ENCODE measurements at regions not wholly inside any gene's neighbourhood (a gene's known extent, or its start where the extent isn't known, plus 50 kb on each side); places are given as distances from the start of the nearest gene placed in this dataset.

- H3K9me2 ChIP-seq (replicated peaks; ENCODE audit: insufficient read depth, low read length) = no peaks in the 10 kb centered on the region
- H4K20me1 ChIP-seq (ENCODE audit: insufficient read depth, low read length) = no peaks in the 10 kb centered on the region
- no peaks in the 10 kb centered on the region for H3F3A ChIP-seq (ENCODE audit: insufficient read depth, low read length)
- no peak overlapping the region for H3K27ac ChIP-seq (ENCODE audit: low read length)
- no peak overlapping the region for H3K4me2 ChIP-seq (ENCODE audit: low read depth, low read length)
- H3K4me3 ChIP-seq (ENCODE audit: low read length) = no peak overlapping the region
- no peaks in the 10 kb centered on the region for H3K4me1 ChIP-seq (ENCODE audit: low read length)
- no peaks in the 10 kb centered on the region for H3K9me3 ChIP-seq (replicated peaks; ENCODE audit: insufficient read depth, low read length)
- H3K9ac ChIP-seq (ENCODE audit: low read length) = no peak overlapping the region
- no peak overlapping the region for H2AFZ ChIP-seq (ENCODE audit: low read length)
- H3K79me2 ChIP-seq (ENCODE audit: low read length) = no peaks in the 10 kb centered on the region
- no peak for TF ChIP-seq CTCF (IDR thresholded peaks at IDR 0.05; ENCODE audit: low read length)
- TF ChIP-seq EZH2phosphoT487 (IDR thresholded peaks at IDR 0.05; ENCODE audit: low read length) = no peak
- no peak for TF ChIP-seq EZH2 (optimal IDR thresholded peaks at IDR 0.05; ENCODE audit: low read depth, low read length)
- H3K36me3 ChIP-seq (replicated peaks; ENCODE audit: insufficient read depth, low read length) = no peaks in the 10 kb centered on the region
- no peaks in the 10 kb centered on the region for H3K27me3 ChIP-seq (replicated peaks; ENCODE audit: insufficient read depth, low read length)
- DNase-seq = no peak
These were observed 543.6 kb upstream of the FAM241A start for GRCh38 chr4:111601671-111602070.

- H4K20me1 ChIP-seq (ENCODE audit: insufficient read depth, low read length) = no peaks in the 10 kb centered on the region
- H3K9me2 ChIP-seq (replicated peaks; ENCODE audit: insufficient read depth, low read length) = no peaks in the 10 kb centered on the region
- no peak for DNase-seq
- H3K36me3 ChIP-seq (replicated peaks; ENCODE audit: insufficient read depth, low read length) = no peaks in the 10 kb centered on the region
- no peaks in the 10 kb centered on the region for H3K4me1 ChIP-seq (ENCODE audit: low read length)
- no peak overlapping the region for H3K9ac ChIP-seq (ENCODE audit: low read length)
- no peak for TF ChIP-seq EZH2phosphoT487 (IDR thresholded peaks at IDR 0.05; ENCODE audit: low read length)
- TF ChIP-seq EZH2 (optimal IDR thresholded peaks at IDR 0.05; ENCODE audit: low read depth, low read length) = no peak
- TF ChIP-seq CTCF (IDR thresholded peaks at IDR 0.05; ENCODE audit: low read length) = no peak; the same call in 1 of the 2 replicates
- H3K4me3 ChIP-seq (ENCODE audit: low read length) = no peak overlapping the region
- H3K27ac ChIP-seq (ENCODE audit: low read length) = no peak overlapping the region
- no peaks in the 10 kb centered on the region for H3F3A ChIP-seq (ENCODE audit: insufficient read depth, low read length)
- H3K4me2 ChIP-seq (ENCODE audit: low read depth, low read length) = no peak overlapping the region
- no peaks in the 10 kb centered on the region for H3K79me2 ChIP-seq (ENCODE audit: low read length)
- H3K27me3 ChIP-seq (replicated peaks; ENCODE audit: insufficient read depth, low read length) = no peaks in the 10 kb centered on the region
- H2AFZ ChIP-seq (ENCODE audit: low read length) = no peak overlapping the region
- H3K9me3 ChIP-seq (replicated peaks; ENCODE audit: insufficient read depth, low read length) = no peaks in the 10 kb centered on the region
These were observed 542.4 kb upstream of the FAM241A start for GRCh38 chr4:111602848-111603247.

GRCh38 chr4:111605111-111605510, 540.1 kb upstream of the FAM241A start:
- H3K9me2 ChIP-seq (replicated peaks; ENCODE audit: insufficient read depth, low read length) = no peaks in the 10 kb centered on the region
- no peak for TF ChIP-seq EZH2phosphoT487 (IDR thresholded peaks at IDR 0.05; ENCODE audit: low read length)
- no peak for TF ChIP-seq CTCF (IDR thresholded peaks at IDR 0.05; ENCODE audit: low read length)
- no peak for TF ChIP-seq EZH2 (optimal IDR thresholded peaks at IDR 0.05; ENCODE audit: low read depth, low read length)
- H4K20me1 ChIP-seq (ENCODE audit: insufficient read depth, low read length) = no peaks in the 10 kb centered on the region
- no peaks in the 10 kb centered on the region for H3K36me3 ChIP-seq (replicated peaks; ENCODE audit: insufficient read depth, low read length)
- H3K4me2 ChIP-seq (ENCODE audit: low read depth, low read length) = no peak overlapping the region
- no peaks in the 10 kb centered on the region for H3K4me1 ChIP-seq (ENCODE audit: low read length)
- no peaks in the 10 kb centered on the region for H3K9me3 ChIP-seq (replicated peaks; ENCODE audit: insufficient read depth, low read length)
- no peaks in the 10 kb centered on the region for H3F3A ChIP-seq (ENCODE audit: insufficient read depth, low read length)
- H3K4me3 ChIP-seq (ENCODE audit: low read length) = no peak overlapping the region
- H3K27ac ChIP-seq (ENCODE audit: low read length) = no peak overlapping the region
- no peak overlapping the region for H2AFZ ChIP-seq (ENCODE audit: low read length)
- no peak overlapping the region for H3K9ac ChIP-seq (ENCODE audit: low read length)
- H3K27me3 ChIP-seq (replicated peaks; ENCODE audit: insufficient read depth, low read length) = no peaks in the 10 kb centered on the region
- DNase-seq = no peak
- no peaks in the 10 kb centered on the region for H3K79me2 ChIP-seq (ENCODE audit: low read length)

Data from MM.1S (cell line).